ENCODE measurements at regions not wholly inside any gene's neighbourhood (a gene's known extent, or its start where the extent isn't known, plus 50 kb on each side); places are given as distances from the start of the nearest gene placed in this dataset.
"Not testable (repeated sequence)": the region's sequence is repeated elsewhere in the genome, so short reads cannot be mapped to it uniquely, and the experiment has no call there.

DNA sequence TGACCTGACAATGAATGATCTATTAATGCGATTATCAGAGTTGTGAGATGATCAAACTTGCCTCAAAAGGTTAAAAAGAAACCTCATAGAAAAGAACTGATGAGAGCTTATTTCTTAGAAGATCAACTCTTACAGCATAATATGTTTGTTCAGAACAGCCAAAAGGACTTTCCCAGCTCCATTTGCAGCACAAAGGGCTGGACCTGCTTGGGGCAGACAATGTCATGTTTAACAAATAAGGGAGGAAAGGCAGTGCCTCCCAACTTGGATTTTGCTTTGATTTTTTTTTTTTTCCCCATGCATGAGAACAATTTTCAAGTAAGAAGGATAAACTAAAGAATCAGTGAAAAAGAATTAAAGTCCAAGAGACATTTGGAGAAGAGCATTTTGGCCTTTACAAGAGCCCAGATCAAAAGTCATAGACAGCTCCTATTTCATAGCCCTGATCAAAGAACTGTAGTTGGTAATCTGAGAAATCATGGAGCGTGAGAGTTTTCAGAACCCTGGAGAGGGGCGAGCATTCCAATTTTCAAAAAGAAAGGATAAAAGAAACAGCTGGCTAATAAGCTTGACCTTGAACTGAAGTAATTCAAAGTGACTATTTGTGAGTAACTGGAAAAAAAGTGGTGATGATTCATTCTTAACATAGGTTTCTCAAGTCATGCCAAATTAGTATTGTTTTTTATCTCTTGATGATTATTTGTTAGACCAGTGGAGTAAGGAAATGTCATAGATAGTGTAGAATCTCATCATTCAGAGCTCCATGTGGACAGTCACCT is 136.0 kb upstream of the CFAP20DC start:
- peaks cover 10% of the 10 kb centered on the region for H3K27me3 Mint-ChIP-seq (ENCODE audit: low read depth)
- no peaks in the 10 kb centered on the region for H3K4me1 Mint-ChIP-seq (ENCODE audit: low read depth)
- H3K27ac Mint-ChIP-seq = no peak overlapping the region

GRCh38 chr3:59180006-59180405 is 130.2 kb upstream of the CFAP20DC start:
- H3K9me3 Mint-ChIP-seq = no peaks in the 10 kb centered on the region
- H3K4me3 Mint-ChIP-seq = no peak overlapping the region
- H3K27ac Mint-ChIP-seq = no peak overlapping the region

More for the DNA sequence above, 136.0 kb upstream of the CFAP20DC start:
- H3K9me3 Mint-ChIP-seq = no peaks in the 10 kb centered on the region
- H3K4me3 Mint-ChIP-seq = no peak overlapping the region
- no peak for DNase-seq (ENCODE audit: low spot score)
- H3K36me3 Mint-ChIP-seq (ENCODE audit: low read depth) = no peaks in the 10 kb centered on the region

DNA sequence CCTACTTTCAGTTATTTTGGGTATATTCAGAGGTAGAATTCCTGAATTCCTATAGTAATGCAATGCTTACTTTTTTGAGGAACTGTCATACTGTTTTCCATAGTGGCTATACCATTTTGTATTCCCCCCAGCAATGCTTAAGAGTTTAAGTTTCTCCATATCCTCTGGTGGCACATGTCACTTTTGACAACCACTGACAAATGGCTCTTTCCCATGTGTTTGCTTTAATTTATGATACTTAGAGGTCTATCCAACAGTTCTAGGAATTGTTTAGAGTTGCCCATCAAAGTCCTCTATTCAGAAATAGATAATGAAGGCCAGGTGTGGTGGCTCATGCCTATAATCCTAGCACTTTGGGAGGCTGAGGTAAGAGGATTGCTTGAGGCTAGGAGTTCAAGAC is 128.9 kb upstream of the CFAP20DC start:
- DNase-seq (ENCODE audit: low spot score) = no peak
- H3K27ac Mint-ChIP-seq = no peak overlapping the region
- peaks cover 5% of the 10 kb centered on the region for H3K27me3 Mint-ChIP-seq (ENCODE audit: low read depth)
- H3K9me3 Mint-ChIP-seq = no peaks in the 10 kb centered on the region
- no peak overlapping the region for H3K4me3 Mint-ChIP-seq
- H3K4me1 Mint-ChIP-seq (ENCODE audit: low read depth) = no peaks in the 10 kb centered on the region
- no peaks in the 10 kb centered on the region for H3K36me3 Mint-ChIP-seq (ENCODE audit: low read depth)

More at GRCh38 chr3:59180006-59180405, 130.2 kb upstream of the CFAP20DC start:
- no peaks in the 10 kb centered on the region for H3K4me1 Mint-ChIP-seq (ENCODE audit: low read depth)
- peaks cover 5% of the 10 kb centered on the region for H3K27me3 Mint-ChIP-seq (ENCODE audit: low read depth)
- DNase-seq (ENCODE audit: low spot score) = no peak
- H3K36me3 Mint-ChIP-seq (ENCODE audit: low read depth) = no peaks in the 10 kb centered on the region

GRCh38 chr3:59171491-59171890 is 121.7 kb upstream of the CFAP20DC start:
- Mint-ChIP-seq H3K27ac (no peak overlapping the region), H3K4me3 (no peak overlapping the region), H3K36me3 (ENCODE audit: low read depth) (no peaks in the 10 kb centered on the region), H3K27me3 (ENCODE audit: low read depth) (no peaks in the 10 kb centered on the region), H3K4me1 (ENCODE audit: low read depth) (no peaks in the 10 kb centered on the region), H3K9me3 (no peaks in the 10 kb centered on the region)
- DNase-seq (ENCODE audit: low spot score) = no peak

- H3K36me3 Mint-ChIP-seq (ENCODE audit: low read depth) = not testable (repeated sequence)
These were observed 120.3 kb upstream of the CFAP20DC start for GRCh38 chr3:59170166-59170565.

DNA sequence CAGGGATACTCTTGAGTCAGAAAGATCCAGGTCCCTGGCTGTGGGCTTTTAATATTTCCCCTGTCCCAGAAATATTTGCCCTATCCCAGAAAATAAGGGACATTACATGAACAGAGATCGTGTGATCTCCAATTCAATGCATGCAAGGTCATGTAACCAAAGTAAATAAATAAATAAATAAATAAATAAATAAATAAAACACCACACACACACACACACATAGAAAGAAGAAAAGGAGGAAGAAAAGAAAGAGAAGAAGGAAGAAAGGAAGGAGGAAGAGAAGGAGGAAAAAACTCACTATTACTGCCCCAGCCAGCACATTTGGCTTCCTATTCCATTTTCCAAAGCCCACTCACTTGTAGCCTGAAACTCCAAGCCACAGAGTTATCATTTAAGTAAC is 117.9 kb upstream of the CFAP20DC start:
- Mint-ChIP-seq H3K36me3 (ENCODE audit: low read depth) (no peaks in the 10 kb centered on the region), H3K27me3 (ENCODE audit: low read depth) (peaks cover 2% of the 10 kb centered on the region)

More at GRCh38 chr3:59170166-59170565, 120.3 kb upstream of the CFAP20DC start:
- DNase-seq (ENCODE audit: low spot score); H3K9me3 Mint-ChIP-seq; H3K27me3 Mint-ChIP-seq (ENCODE audit: low read depth); H3K27ac Mint-ChIP-seq; H3K4me3 Mint-ChIP-seq; H3K4me1 Mint-ChIP-seq (ENCODE audit: low read depth): not testable (repeated sequence)

GRCh38 chr3:59163953-59164352 is 114.1 kb upstream of the CFAP20DC start:
- Mint-ChIP-seq H3K36me3 (ENCODE audit: low read depth) (no peaks in the 10 kb centered on the region), H3K27ac (no peak overlapping the region), H3K9me3 (no peaks in the 10 kb centered on the region), H3K4me1 (ENCODE audit: low read depth) (no peaks in the 10 kb centered on the region), H3K4me3 (no peak overlapping the region), H3K27me3 (ENCODE audit: low read depth) (peaks cover 2% of the 10 kb centered on the region)
- no peak for DNase-seq (ENCODE audit: low spot score)

More for the DNA sequence above, 117.9 kb upstream of the CFAP20DC start:
- Mint-ChIP-seq H3K27ac (no peak overlapping the region), H3K4me1 (ENCODE audit: low read depth) (no peaks in the 10 kb centered on the region), H3K4me3 (no peak overlapping the region), H3K9me3 (no peaks in the 10 kb centered on the region)
- DNase-seq (ENCODE audit: low spot score) = no peak

- Mint-ChIP-seq H3K4me1 (ENCODE audit: low read depth) (no peaks in the 10 kb centered on the region), H3K4me3 (no peak overlapping the region), H3K36me3 (ENCODE audit: low read depth) (no peaks in the 10 kb centered on the region), H3K27me3 (ENCODE audit: low read depth) (peaks cover 2% of the 10 kb centered on the region), H3K27ac (no peak overlapping the region), H3K9me3 (no peaks in the 10 kb centered on the region)
- DNase-seq (ENCODE audit: low spot score) = no peak
These were observed 111.2 kb upstream of the CFAP20DC start for GRCh38 chr3:59161048-59161447.

DNA sequence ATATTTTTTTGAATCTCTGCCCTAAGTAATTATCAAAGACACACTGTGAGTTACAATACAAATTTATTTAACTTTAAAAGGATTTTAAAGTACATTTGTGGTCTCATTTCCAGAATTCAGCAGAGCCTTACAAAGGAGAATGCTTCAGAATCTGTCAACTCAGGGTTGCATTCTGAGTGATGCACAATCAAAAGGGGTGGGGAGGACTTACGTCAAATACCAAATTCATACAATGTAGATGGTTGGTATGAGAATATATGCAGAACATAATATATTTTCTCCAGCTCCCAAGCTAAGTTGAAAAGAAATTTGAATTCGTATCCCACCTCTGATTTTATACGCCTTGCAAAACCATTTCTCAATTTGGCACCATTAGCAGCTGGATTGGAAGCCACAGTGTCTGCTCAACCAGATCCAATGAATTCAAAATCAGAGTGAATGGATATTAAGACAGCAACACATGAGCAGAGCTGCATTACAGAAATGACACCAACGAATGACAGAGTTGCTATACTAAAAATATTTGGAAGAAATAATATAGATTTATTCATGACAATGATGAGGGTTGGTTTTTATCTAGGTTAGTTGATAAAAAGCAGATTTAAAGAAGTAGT is 110.4 kb upstream of the CFAP20DC start:
- no peaks in the 10 kb centered on the region for H3K36me3 Mint-ChIP-seq (ENCODE audit: low read depth)
- no peaks in the 10 kb centered on the region for H3K4me1 Mint-ChIP-seq (ENCODE audit: low read depth)
- no peak overlapping the region for H3K27ac Mint-ChIP-seq
- H3K9me3 Mint-ChIP-seq = no peaks in the 10 kb centered on the region
- no peak for DNase-seq (ENCODE audit: low spot score)
- H3K4me3 Mint-ChIP-seq = no peak overlapping the region
- peaks cover 2% of the 10 kb centered on the region for H3K27me3 Mint-ChIP-seq (ENCODE audit: low read depth)

DNA sequence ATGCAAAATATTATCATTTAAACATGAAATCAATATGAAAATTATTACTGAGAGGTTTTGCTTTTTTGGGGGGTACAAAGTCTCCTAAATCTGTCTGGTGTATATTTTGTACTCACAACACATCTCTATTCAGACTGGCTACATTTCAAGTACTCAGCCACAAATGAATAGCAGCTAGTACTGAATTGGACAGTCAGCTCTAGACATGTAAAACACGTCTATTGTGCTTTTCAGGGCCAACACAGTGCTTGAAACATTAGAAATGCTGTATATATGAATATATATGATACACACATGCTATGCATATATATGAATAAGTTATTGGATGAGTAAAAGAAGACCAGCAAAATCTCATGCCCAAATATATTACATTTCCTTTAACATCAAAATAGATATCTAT is 103.8 kb upstream of the CFAP20DC start:
- Mint-ChIP-seq H3K27ac (no peak overlapping the region), H3K4me1 (ENCODE audit: low read depth) (no peaks in the 10 kb centered on the region), H3K36me3 (ENCODE audit: low read depth) (no peaks in the 10 kb centered on the region), H3K4me3 (no peak overlapping the region), H3K27me3 (ENCODE audit: low read depth) (peaks cover 2% of the 10 kb centered on the region), H3K9me3 (no peaks in the 10 kb centered on the region)
- DNase-seq (ENCODE audit: low spot score) = no peak

GRCh38 chr3:59152943-59153342 is 103.1 kb upstream of the CFAP20DC start:
- no peak for DNase-seq (ENCODE audit: low spot score)
- H3K27ac Mint-ChIP-seq = no peak overlapping the region
- no peaks in the 10 kb centered on the region for H3K9me3 Mint-ChIP-seq
- H3K27me3 Mint-ChIP-seq (ENCODE audit: low read depth) = peaks cover 4% of the 10 kb centered on the region
- no peak overlapping the region for H3K4me3 Mint-ChIP-seq
- H3K36me3 Mint-ChIP-seq (ENCODE audit: low read depth) = no peaks in the 10 kb centered on the region
- no peaks in the 10 kb centered on the region for H3K4me1 Mint-ChIP-seq (ENCODE audit: low read depth)

DNA sequence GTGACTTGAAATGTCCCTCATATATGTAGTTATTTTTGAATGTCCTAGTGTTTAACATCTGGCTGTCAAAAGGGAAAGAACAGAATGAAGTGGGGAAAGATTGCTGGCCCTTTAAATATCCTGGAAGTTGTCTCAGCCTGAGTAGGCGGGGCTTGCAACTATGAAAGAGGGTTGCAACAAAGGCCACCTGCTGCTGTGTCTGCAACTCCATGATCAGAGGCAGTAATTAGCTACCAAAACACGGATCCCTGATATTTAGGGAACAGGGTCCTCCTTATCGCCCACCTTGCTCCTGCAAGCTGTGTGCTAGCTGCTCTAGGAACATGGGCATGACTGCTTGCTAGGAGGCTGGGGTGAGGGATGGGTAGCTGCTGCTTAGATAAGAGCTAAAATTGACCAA is 100.2 kb upstream of the CFAP20DC start:
- Mint-ChIP-seq H3K9me3 (no peaks in the 10 kb centered on the region), H3K36me3 (ENCODE audit: low read depth) (no peaks in the 10 kb centered on the region), H3K4me1 (ENCODE audit: low read depth) (no peaks in the 10 kb centered on the region), H3K27me3 (ENCODE audit: low read depth) (peaks cover 12% of the 10 kb centered on the region), H3K27ac (no peak overlapping the region), H3K4me3 (no peak overlapping the region)
- DNase-seq (ENCODE audit: low spot score) = no peak

DNA sequence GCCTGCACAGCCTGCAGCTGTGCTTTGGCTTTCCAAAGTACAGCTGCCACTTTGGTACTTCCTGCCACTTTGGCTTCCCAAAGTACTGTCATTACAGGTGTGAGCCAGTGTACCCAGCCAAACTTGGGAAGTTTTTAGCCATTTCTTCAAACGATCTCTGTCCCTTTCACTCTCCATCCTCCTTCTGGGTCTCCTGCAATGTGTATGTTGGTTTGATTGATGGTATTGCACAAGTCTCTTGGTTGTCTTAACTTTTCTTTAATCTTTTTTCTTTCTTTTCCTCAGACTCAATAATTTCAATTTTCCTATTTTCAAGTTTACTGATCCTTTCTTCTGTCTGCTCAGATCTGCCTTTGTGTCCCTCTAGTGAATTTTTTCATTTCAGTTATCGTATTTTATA is 99.3 kb upstream of the CFAP20DC start:
- Mint-ChIP-seq H3K27ac (no peak overlapping the region), H3K4me1 (ENCODE audit: low read depth) (no peaks in the 10 kb centered on the region), H3K27me3 (ENCODE audit: low read depth) (peaks cover 14% of the 10 kb centered on the region), H3K4me3 (no peak overlapping the region), H3K36me3 (ENCODE audit: low read depth) (no peaks in the 10 kb centered on the region), H3K9me3 (no peaks in the 10 kb centered on the region)
- no peak for DNase-seq (ENCODE audit: low spot score)

- H3K27ac Mint-ChIP-seq = no peak overlapping the region
- DNase-seq (ENCODE audit: low spot score) = no peak
These were observed 93.6 kb upstream of the CFAP20DC start for GRCh38 chr3:59143447-59143846.

More at GRCh38 chr3:59143447-59143846, 93.6 kb upstream of the CFAP20DC start:
- Mint-ChIP-seq H3K4me1 (ENCODE audit: low read depth) (no peaks in the 10 kb centered on the region), H3K4me3 (no peak overlapping the region), H3K27me3 (ENCODE audit: low read depth) (peaks cover 19% of the 10 kb centered on the region), H3K9me3 (no peaks in the 10 kb centered on the region), H3K36me3 (ENCODE audit: low read depth) (no peaks in the 10 kb centered on the region)
